ENCODE measurements at regions not wholly inside any gene's neighbourhood (a gene's known extent, or its start where the extent isn't known, plus 50 kb on each side); places are given as distances from the start of the nearest gene placed in this dataset.

DNA sequence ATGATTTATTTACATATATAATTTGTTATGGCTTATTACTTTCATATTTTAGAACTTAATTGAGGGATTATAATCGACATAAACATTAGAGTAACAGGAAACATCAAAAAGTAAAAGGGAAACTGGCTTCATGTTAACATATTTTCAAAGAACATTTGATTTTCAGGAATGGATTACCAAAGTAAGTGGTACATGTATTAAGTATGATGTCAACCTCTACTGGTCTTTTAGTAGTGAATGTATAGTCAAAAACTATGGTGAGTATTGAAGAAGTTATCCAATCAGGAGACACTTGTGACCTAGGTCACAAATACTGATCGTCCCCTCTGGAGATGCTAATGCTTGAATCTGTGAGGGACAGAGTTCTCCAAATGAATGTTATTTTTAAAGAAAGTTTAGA, 768.9 kb upstream of the ADGRL4 start:
- TF ChIP-seq, protein P1, sequence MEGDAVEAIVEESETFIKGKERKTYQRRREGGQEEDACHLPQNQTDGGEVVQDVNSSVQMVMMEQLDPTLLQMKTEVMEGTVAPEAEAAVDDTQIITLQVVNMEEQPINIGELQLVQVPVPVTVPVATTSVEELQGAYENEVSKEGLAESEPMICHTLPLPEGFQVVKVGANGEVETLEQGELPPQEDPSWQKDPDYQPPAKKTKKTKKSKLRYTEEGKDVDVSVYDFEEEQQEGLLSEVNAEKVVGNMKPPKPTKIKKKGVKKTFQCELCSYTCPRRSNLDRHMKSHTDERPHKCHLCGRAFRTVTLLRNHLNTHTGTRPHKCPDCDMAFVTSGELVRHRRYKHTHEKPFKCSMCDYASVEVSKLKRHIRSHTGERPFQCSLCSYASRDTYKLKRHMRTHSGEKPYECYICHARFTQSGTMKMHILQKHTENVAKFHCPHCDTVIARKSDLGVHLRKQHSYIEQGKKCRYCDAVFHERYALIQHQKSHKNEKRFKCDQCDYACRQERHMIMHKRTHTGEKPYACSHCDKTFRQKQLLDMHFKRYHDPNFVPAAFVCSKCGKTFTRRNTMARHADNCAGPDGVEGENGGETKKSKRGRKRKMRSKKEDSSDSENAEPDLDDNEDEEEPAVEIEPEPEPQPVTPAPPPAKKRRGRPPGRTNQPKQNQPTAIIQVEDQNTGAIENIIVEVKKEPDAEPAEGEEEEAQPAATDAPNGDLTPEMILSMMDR (IDR thresholded peaks at IDR 0.05; ENCODE audit: poor library complexity, severe bottlenecking) = no peak
- no peak for TF ChIP-seq EZH2 (IDR thresholded peaks at IDR 0.05; ENCODE audit: borderline replicate concordance, insufficient read depth, low read length, poor library complexity, severe bottlenecking)
- TF ChIP-seq, protein P2, sequence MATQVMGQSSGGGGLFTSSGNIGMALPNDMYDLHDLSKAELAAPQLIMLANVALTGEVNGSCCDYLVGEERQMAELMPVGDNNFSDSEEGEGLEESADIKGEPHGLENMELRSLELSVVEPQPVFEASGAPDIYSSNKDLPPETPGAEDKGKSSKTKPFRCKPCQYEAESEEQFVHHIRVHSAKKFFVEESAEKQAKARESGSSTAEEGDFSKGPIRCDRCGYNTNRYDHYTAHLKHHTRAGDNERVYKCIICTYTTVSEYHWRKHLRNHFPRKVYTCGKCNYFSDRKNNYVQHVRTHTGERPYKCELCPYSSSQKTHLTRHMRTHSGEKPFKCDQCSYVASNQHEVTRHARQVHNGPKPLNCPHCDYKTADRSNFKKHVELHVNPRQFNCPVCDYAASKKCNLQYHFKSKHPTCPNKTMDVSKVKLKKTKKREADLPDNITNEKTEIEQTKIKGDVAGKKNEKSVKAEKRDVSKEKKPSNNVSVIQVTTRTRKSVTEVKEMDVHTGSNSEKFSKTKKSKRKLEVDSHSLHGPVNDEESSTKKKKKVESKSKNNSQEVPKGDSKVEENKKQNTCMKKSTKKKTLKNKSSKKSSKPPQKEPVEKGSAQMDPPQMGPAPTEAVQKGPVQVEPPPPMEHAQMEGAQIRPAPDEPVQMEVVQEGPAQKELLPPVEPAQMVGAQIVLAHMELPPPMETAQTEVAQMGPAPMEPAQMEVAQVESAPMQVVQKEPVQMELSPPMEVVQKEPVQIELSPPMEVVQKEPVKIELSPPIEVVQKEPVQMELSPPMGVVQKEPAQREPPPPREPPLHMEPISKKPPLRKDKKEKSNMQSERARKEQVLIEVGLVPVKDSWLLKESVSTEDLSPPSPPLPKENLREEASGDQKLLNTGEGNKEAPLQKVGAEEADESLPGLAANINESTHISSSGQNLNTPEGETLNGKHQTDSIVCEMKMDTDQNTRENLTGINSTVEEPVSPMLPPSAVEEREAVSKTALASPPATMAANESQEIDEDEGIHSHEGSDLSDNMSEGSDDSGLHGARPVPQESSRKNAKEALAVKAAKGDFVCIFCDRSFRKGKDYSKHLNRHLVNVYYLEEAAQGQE (IDR thresholded peaks at IDR 0.05; ENCODE audit: borderline replicate concordance) = no peak
- no peak for TF ChIP-seq MXI1 (conservative IDR thresholded peaks at IDR 0.05; ENCODE audit: poor library complexity, severe bottlenecking)
- no peak for TF ChIP-seq EP300 (conservative IDR thresholded peaks at IDR 0.05; ENCODE audit: poor library complexity, severe bottlenecking)
- TF ChIP-seq POLR2AphosphoS5 (IDR thresholded peaks at IDR 0.05) = no peak
- no peak for TF ChIP-seq TAF1 (IDR thresholded peaks at IDR 0.05; ENCODE audit: low read depth)
- TF ChIP-seq RAD21 (conservative IDR thresholded peaks at IDR 0.05) = no peak

All from neural cell (in vitro differentiated cells).